ENCODE measurements at regions not wholly inside any gene's neighbourhood (a gene's known extent, or its start where the extent isn't known, plus 50 kb on each side); places are given as distances from the start of the nearest gene placed in this dataset.

GRCh38 chr17:63349478-63350000 lies 96.6 kb downstream of the CYB561 start:
- DNase-seq: no peak

GRCh38 chr17:63350364-63350763 lies 95.7 kb downstream of the CYB561 start:
- DNase-seq: no peak

- DNase-seq: no peak
Observed at GRCh38 chr17:63354256-63354655, 91.8 kb downstream of the CYB561 start.

GRCh38 chr17:63356337-63356757 lies 89.8 kb downstream of the CYB561 start:
- no peak for DNase-seq

GRCh38 chr17:63358111-63358839 lies 87.8 kb downstream of the CYB561 start:
- DNase-seq: no peak

GRCh38 chr17:63358956-63359355 lies 87.2 kb downstream of the CYB561 start:
- no peak for DNase-seq

- no peak for DNase-seq
Observed at GRCh38 chr17:63361182-63361581, 84.9 kb downstream of the CYB561 start.

- DNase-seq: no peak
Observed at GRCh38 chr17:63362115-63362514, 84.0 kb downstream of the CYB561 start.

GRCh38 chr17:63364387-63364786 lies 81.7 kb downstream of the CYB561 start:
- no peak for DNase-seq

- no peak for DNase-seq
Observed at GRCh38 chr17:63364944-63365343, 81.2 kb downstream of the CYB561 start.

- DNase-seq: no peak
Observed at GRCh38 chr17:63365366-63366240, 80.5 kb downstream of the CYB561 start.

- DNase-seq: no peak
Observed at GRCh38 chr17:63366241-63366566, 79.9 kb downstream of the CYB561 start.

GRCh38 chr17:63369233-63369632 lies 76.9 kb downstream of the CYB561 start:
- DNase-seq: no peak

- no peak for DNase-seq
Observed at GRCh38 chr17:63370696-63371095, 75.4 kb downstream of the CYB561 start.

- no peak for DNase-seq
Observed at GRCh38 chr17:63376949-63377348, 69.2 kb downstream of the CYB561 start.

GRCh38 chr17:63378411-63379375 lies 67.4 kb downstream of the CYB561 start:
- no peak for DNase-seq

- DNase-seq: no peak
Observed at GRCh38 chr17:63379636-63380035, 66.5 kb downstream of the CYB561 start.

- DNase-seq: no peak
Observed at GRCh38 chr17:63381101-63381729, 64.9 kb downstream of the CYB561 start.

GRCh38 chr17:63382136-63382535 lies 64.0 kb downstream of the CYB561 start:
- DNase-seq: no peak
